Esophagus mucosa (tissue), 1 donor: ENCODE measurements at regions not wholly inside any gene's neighbourhood (a gene's known extent, or its start where the extent isn't known, plus 50 kb on each side); places are given as distances from the start of the nearest gene placed in this dataset.
A peak's percentile ranks its signal among the peaks of the same experiment; 100 is the strongest.

ENCODE experiments used
- ATAC-seq: fragments of 200-7000 bp; cut with Tn5 transposase; one replicate; pipeline ENCODE4 v1.9.1; 2020
- donor health status: DM: yes; HTN: yes; CAD: no.

DNA sequence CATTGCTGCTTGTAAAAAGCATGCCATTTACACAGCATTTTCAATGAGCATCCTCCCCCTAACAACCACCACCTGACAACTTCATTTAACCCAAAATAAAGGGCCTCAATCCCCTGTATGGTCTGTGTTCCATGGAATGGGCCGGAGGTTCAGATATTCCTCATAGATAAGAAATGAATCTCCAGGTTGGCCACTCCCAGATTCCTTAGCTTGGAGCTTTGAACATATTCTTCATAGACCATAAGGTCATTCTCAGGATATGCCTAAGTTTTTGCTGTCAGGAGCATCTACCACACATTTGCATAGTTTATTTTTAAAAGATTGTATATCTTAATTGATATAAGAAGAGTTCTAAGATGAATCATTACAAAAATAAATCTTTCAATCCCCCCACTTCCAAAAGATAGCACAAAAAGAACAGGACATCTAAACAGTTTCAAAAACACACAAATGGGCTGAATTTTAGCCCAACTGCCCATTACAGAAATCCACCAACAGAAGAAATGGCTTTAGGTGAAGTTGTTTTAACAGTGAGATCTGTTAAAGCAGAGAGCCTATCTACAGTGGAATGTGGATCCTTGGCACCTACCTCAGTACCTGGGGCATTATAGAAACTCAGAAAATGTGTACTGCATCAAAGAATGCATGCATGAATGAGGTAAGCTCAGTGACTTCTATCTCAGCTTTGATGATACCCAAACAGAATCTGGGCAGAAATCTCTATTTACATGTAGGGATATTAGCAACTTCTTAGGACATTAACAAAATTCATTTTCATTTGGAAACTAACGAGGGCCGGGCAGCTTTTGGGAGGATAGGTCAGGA, 179.8 kb downstream of the SEC61B start:
- ATAC-seq: no peak

DNA sequence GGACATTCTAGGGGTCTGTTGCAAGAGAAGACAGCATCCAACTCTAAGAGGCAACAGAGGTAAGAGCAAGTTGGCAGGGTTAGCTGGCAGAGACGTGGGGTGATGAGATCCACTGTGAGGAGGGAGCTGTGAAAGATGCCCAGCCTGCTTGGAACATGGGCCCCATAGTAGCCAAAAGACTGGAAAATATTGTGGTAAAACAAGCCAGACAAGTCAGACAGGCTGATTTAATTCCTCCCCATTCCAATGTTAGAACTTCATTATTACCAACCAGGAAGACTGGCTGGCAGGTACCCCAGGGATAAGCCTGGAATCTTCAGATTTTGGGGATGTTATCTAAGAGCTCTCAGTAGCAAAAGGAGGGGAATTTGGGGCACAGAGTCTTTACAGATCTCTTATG, 181.3 kb downstream of the SEC61B start:
- ATAC-seq: no peak

DNA sequence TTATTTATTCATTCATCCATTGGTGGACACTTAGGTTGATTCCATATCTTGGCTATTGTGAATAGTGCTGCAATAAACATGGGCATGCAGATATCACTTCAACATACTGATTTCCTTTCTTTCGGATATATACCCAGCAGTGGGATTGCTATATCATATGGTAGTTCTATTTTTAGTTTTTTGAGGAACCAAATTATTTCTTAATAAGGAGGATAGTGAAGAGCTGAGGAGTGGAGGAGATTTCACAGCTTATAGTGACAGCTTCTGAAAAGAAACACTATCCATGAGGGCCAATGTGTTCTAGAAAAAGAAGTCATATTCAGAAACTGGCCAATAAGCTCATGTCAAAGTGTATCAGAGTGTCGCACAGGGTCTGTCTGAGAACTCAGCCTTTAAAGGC, 183.3 kb downstream of the SEC61B start:
- no peak for ATAC-seq

DNA sequence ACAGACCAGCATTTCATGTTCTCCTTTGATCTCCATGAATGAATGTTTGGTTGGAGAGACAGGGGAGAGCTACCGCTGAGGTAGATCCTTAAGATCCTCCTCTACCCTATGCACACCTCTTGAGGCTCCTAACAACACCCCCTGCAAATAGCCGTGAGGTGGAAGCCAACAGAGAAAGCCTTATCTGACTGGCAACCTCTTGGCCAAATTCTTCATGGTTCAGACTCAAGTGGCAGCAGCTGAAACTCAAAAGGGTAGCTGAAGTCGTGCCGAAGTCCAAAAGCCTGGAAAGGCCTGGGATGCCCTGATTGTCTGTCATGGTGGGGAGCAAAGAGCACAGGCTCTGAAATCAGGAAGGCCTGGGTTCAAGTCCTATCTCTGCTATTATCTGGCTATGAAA, 184.9 kb downstream of the SEC61B start:
- no peak for ATAC-seq

DNA sequence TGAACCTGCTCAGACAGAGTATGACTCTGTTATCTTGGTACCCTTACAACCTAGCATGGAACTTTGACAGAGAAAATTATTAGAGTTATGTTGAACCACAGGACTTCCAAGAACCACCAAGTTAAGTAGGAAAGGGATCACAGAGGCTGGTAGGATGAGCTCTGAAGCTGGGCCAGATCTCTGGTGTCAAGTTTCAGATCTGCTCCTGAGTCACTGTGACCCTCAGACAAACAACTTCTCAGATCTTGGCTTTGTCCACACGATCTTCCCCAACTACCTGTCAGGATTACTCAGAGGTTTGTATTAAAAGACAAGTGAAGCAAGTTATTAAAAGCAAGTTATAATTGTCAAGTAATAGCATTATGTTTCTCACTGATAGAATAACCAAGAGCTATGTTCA, 189.0 kb downstream of the SEC61B start:
- ATAC-seq: no peak

DNA sequence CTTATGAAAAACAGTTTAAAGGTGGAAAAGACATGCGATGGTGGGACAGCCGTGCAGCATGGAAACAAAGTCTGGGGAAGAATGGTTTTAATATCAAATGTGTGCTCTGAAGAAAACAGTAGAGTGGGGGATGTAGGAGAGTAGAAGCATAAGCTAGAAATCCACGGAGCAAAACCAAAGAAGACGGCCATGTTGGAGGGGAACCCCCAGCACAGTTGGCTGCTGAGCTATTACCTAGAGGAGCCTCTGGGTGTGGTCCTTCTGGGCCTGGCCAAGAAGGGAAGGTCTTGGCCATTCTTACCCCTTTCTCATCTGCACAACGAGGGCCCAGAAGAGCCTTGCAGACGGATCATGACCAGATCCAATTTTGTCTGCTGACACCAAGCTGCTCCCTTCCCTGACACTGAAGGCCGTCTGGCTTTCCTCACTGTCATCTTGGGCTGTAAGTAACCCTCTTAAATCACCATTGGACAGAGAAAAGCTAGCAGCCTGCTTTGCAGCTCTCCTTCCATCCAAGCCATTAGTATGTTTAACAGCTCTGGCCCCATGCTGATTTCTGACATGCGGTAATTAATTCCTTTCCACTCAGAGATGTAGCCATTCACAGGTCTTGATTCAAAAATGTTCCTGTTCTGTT, 189.5 kb downstream of the SEC61B start:
- ATAC-seq: no peak

DNA sequence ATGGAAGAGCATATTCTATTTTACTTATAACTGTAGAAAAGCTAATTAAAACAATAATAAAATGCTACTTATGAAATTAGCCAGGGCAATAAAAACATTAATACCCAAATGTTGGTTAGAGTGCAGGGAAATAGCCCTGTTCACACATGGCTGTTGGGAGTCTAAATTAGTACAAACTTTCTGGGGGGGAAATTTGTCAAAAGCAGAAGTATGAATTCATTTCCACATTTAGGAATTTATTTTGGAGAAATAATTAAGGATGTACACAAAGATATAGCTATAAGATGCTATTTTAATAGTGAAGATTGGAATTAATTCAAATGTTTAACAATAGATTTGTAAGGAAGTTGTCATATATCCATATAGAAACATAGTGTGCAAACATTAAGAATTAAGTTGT, 190.5 kb downstream of the SEC61B start:
- ATAC-seq: no peak

DNA sequence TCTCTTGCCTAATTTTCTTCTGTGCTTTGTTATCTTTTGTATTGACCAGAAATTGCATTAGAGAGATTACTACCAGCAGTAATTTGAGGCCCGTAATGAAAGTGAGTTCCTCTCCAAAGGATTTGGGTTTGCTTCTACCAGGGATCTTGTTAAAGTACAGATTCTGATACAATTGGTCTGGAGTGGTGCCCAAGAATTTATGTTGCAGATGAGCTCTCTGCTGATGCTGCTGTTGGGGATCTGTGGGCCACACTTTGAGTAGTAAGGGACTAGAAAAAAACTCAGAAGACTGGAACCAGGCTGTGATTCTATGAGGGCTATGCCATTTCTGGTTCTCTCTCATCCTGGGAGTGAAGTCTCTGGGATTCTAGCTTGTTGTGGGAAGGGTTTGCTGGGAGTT, 192.2 kb downstream of the SEC61B start:
- ATAC-seq: no peak

DNA sequence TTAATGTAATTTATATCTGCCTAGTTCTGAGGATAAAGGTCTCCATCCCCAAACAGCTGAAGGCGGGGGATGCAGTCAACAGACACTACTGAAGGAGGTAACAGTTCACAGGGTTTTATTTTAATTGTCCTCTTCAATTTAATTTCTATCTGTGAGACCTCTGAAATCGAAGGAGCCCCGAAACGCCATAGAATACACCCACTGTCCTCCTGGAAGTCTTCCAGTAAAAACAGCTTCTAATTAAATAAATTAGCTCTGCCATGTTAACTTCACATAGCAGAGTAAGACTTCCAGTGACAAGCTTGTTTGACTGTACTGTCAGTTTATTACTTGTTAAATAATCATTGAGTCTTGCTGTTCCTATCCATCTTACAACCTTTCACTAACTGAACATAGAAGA, 193.5 kb downstream of the SEC61B start:
- no peak for ATAC-seq

DNA sequence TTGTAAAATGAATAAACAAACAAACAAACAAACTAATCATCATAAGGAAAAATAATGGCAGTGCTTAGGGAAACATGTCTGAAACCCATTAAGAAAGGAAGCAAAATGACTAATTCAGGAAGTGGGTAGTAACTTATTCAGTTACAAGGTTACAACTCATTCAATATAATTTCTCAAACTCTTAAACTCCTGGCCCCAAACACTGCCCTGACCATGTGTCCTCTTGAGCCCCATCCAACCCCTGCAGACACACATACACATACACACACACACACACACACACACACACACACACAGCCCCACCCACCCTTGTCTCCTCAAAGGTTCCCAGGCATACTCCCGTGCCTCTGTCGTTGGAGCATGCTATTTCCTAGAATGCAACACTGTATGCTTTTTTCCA, 193.9 kb downstream of the SEC61B start:
- ATAC-seq: no peak

DNA sequence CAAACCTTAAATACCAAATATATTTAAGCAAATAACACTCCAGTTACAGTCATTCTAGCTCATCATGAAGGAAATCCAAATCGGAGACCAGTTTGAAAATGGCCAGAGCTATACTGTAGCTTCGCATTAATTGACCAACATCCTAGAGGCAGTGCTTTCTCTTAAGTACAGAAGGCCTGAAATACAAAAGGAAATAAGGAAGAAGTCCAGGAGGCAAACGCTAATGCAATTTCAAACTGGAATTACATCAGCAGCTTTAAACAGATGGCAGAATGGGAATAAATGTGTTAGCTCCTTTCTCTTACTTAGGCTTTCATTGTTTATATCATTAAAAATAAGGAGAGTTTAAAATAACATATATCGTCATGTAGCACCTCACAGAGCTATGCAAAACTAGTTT, 197.0 kb downstream of the SEC61B start:
- no peak for ATAC-seq

DNA sequence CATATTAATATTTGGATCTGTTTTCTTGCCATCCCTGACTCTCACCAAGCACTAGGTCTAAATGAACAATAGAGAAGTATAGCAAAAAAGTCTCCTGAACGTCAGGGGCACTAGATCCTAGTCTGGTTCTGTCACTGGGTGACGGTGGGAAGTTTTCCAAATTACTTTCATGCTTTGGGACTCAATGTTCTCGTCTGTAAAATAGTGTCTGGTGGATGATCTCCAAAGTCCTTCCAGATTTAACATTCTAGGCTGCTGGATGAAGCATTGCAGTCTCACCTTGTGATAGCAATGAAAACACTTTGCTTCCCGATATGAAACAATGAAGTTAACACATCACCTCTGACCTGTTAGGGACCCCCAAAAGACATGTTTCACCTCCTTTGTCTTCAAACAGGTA, 199.3 kb downstream of the SEC61B start:
- ATAC-seq: no peak

DNA sequence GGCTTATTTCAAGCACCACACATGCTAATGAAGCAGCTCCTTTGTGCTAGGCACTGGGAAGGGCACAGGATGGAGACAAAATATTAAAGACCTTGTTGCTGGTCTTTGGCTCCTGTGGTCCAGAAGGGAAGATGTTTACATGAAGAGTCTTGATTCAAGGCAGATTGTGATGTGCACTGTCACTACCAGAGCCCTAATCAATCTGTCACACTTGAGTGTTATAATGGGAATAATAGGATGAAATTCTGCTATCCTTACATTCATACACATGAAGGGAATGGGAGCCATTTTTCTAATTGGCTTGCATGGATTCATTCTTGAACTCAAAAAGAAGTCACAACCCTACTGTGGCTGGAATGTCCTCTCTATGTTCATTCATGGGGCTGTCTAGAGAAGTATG, 203.0 kb downstream of the SEC61B start:
- ATAC-seq: no peak

DNA sequence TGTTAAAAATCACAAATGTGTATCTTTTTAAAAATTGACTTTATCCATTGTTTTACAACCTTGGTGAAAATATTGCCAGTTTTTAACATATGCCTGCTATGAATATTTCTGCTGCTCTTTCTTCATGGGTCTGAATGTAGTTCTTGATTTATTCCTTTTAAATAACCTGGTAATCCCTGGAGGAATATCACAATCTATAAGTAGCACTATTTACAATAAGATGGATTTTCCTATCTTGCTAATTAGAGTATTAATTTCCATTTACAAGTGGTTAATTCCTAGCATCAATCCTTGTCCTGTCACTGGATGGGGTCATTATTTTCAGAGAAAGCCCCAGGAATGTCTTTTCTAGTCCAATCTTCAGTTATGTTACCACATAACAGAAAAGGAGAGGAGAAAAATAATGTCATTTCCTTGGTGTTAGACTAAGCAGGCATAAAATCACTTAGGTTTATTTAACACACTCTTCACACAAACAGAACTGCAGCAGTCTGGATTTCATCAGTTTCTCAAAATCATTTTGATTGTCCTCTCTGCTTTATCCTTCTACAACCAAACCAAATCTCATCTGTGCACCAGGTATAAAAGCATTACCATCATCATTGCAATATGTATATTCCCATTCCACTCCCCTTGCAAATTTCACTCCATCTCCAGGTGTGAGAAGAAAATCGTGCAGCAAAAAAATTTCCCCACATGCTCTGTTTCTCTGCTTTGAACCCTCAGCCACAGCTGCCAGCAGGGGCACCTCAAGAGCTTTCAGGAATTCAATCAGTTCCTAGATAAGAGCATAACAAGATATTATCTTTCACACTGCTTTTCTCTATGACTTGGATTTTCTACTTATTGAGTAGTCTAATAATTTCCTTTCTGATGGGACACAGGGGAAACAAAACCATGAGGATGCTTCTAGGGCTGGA, 204.1 kb downstream of the SEC61B start:
- ATAC-seq: no peak

DNA sequence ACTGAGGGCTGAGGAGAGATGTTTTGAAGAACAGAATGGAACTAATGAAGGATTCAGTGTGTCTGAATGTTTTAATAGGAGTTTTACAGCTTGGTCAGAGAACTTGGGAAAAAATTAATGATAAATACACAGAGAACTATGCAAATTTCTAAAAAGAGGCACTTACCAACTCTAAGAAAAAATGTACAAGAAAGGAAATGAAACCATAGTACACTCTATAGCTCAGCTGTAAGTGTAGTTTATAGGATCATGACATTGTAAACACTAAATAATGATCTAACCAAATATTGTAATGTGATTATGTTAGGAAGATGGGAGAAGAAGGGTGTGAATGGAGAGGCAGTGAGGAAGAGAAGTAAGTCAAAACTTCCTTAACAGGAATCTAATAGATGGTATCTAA, 205.2 kb downstream of the SEC61B start:
- no peak for ATAC-seq

DNA sequence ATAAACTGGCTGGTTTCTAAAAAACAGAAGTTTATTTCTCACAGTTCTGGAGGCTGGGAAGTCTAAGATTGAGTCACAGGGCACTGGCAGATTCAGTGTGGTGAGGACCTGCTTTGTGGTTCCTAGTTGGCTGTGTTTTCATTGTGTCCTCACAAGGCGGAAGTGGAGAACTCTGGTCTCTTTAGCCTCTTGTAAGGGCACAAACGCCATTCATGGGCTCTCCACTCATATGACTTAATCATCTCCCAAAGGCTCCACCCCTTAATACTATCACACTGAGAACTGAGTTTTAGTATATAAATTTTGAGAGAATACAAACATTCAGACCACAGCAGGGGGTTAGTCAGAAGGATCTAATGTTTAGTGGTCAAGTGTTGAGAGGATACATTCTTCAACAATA, 208.2 kb downstream of the SEC61B start:
- no peak for ATAC-seq

DNA sequence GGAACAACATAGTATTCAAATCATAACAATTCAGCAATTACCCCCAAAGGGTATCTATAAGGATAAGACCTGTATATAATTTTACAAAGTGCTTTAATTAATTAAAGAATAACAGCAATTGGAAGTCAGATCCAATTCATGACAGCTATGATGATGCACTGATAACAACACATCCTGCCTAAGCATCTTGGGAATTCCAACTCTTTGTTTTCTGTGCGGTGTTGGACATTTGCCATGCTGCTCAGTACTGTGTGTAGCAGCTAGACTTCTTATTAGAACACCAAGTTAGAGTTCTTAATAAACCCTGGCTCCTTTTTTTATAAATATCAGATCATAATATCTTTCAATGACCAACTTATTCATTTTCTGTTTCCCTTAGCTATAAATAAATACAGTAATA, 209.0 kb downstream of the SEC61B start:
- no peak for ATAC-seq

DNA sequence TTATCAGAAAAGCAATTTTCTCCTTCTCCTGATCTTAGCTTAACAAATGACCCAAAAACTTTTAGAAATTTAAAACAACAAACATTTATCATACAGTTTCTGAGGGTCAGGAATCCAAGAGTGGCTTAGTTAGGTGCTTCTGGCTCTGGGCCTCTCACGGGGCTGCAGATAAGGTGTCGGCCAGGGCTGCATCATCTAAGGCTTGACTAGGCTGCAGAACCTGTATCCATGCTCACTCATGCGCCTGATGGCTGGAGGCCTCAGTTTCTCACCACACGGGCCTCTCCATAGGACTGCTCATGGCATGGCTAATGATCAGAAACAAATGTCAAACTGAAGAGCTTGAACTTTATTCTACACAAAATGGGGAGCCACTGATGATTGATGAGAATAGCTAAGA, 210.0 kb downstream of the SEC61B start:
- ATAC-seq: peak; percentile 53

DNA sequence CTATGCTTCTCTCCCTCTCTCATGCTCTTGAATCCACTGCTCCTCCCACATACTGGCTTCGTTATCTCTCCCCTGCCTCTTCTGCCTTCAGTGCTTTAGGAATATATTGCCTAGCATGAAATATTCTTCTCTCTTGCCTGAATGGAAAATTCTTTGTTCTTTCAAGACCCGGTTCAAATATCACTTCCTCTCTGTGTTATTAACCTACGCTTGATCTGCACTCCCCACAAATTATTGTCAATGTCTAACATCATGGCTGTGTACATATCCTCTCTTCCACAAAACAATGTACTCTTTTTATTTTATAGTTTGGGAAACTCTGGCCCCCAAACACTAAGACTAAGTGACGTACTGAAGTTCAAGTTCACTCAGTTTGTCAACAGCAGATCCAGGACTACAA, 211.0 kb downstream of the SEC61B start:
- ATAC-seq: no peak

DNA sequence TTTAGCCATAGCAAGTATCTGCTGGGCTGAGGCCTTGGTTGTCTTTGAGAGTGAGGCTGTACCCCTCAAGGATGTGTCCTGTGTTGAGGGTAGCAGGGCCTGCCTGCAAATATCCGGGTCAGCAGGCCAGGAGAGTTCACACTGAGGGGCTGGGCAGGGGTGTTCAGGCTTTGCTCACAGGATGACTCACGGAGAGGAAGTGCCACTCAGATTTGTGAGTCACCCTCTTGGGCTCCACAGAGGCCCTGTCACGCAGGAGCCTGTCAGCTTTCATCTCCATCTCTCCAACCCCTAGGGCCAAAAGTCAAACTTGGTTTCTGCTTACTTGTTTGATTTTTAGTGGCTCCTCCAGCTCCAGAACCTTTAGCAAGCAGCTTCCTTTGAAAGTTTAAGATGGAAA, 211.5 kb downstream of the SEC61B start:
- peak; percentile 99 for ATAC-seq

DNA sequence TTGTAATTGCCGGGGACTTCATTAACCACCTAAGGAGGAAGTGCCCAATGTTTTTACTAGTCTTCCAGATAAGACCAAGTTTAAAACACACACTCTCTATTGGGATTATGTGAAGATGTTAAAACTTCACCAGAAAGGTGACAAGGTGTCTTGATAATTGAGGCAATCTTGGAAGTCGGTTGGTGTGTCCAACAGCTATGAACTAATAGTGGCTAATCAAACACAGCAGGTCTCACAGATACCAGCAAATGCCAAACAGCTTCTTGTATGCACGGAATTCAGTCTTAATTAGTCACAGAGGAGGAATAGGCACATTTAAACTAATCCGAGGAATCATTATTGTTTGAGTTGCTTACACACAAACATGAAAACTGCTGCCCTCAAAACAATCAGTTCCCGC, 214.5 kb downstream of the SEC61B start:
- no peak for ATAC-seq

DNA sequence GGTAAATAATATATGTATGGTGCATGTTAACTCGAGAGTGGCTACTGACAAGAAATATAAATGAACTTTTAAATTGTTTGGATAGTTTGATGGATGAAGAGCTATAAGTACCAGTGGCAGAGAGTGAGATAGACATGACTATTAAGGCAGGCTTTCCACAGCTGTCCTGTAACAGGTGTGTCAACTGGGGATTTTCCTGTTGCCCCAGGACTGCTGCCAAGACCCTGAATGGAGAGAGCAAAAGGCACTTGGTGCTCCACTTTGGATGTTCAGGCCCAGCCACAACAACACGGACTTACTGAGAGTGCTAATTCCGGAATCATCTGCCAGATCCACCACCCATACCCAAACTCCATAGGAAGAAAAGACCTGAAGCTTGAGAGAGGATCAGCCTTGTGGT, 215.1 kb downstream of the SEC61B start:
- no peak for ATAC-seq

DNA sequence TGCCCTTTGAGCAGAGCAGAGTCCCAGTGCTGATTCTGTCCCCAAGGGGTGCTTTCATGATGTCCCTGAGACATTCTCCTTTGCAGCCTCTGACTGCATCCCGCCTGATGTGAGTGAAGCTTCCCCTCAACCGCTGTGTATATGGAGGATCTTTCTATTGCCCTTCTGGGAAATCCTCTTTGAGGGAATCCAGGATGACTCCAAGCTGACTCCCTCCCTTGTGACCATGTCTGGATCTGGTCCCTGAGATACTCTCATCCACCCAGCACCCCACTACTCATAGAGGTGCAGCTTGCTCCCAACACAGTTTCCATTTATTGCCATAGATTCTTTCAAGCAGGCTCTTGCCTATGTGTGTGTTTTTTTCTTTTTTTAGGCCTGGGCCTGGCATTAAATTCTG, 216.5 kb downstream of the SEC61B start:
- ATAC-seq: no peak

DNA sequence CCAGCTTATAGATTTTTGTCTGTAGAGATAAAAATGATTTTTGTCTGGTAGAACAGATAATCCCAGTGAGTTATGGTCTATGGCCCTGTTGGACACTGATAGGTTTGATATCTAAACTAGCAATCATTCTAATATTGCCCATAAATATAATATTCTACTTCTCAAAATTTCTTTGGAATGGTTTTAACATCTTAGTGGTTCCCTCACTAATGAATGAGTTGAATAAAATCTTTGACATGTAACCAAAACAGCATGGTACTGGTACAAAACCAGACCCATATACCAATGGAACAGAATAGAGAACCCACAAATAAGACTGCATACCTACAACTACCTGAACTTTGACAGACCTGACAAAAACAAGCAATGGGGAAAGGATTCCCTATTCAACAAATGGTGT, 219.7 kb downstream of the SEC61B start:
- no peak for ATAC-seq
